Cerebellar nuclear complex (tissue), 1 donor: ENCODE measurements at regions not wholly inside any gene's neighbourhood (a gene's known extent, or its start where the extent isn't known, plus 50 kb on each side); places are given as distances from the start of the nearest gene placed in this dataset.
A peak's percentile ranks its signal among the peaks of the same experiment; 100 is the strongest.

Experiments used
- DNase-seq, 2 experiments: peaks; one replicate each; lab custom pipeline; 2025; lab: John Stamatoyannopoulos, UW

GRCh38 chr19:13606156-13606555 is 99.9 kb upstream of the CACNA1A start:
- DNase-seq, result no peak

GRCh38 chr19:13604902-13605586 is 98.8 kb upstream of the CACNA1A start:
- DNase-seq, result no peak

DNA sequence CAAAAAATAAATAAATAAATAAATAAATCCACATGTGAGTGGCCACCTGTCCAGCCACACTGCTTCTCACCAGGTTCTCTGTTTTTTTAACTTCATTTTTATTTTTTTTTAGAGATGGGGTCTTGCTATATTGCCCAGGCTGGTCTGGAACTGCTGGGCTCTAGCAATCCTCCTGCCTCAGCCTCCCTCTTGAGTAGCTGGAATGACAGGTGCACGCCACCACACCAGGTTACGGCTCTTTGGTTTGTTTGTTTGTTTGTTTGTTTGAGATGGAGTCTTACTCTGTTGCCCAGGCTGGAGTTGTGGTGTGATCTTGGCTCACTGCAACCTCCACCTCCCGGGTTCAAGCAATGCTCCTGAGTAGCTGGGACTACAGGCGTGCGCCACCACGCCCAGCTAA is 94.5 kb upstream of the CACNA1A start:
- DNase-seq, result no peak

GRCh38 chr19:13600091-13600490 is 93.8 kb upstream of the CACNA1A start:
- no peak for DNase-seq

DNA sequence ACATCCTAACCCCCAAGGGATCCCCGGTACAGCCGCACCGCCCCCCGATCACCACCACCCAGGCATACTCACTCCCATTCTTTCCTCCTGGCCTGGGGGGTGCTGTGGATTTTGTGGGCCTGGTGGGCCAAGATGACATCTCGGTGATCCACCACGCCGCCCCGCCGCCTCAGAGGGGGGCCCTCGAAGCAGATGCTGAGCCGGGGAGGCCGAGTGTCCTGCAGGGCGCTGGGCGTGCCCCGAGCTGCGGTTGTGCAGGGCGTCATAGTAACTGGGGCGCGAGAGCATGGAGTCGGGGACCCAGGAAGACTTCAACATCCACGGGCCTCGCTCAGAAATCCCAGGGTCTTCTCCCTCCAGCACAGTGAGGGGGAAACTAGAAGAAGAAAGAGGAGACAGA is 93.4 kb upstream of the CACNA1A start:
- DNase-seq, result no peak

DNA sequence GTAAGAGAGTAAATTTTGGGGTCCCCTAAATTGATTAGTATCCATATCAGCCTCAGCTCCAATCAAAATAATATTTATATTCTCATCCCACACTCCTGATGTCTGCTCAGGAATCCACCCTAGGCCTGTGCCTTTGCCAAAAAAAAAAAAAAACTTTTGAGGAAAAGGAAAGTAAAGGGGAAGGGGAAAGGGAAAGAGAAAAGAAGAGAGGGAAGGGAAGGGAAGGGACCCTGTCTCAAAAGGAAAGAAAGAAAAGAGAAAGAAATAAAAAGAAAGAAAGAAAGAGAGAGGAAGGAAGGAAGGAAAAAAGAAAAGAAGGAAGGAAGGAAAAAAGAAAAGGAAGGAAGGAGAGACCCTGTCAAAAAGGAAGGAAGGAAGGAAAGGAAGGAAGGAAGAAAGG is 91.8 kb upstream of the CACNA1A start:
- DNase-seq, result no peak

DNA sequence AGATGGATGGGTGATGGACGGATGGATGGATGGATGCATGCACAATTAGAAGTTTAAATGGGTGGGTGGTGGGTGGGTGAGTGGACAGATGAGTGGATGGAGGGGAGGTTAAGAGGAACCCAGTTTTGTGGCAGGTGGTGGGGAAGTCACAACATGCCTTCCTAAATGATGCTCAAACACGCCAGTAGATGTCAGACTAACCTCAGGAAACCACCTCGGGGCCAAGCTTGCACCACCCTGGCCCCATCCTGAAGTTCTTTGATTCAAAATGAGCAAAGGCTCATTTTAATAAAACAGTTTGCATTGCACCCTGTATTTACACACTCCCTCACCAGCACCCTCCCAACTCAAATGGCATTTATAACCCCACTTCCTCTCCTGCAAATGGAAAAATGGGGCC is 91.4 kb upstream of the CACNA1A start:
- DNase-seq, result no peak

GRCh38 chr19:13588957-13589833 is 82.9 kb upstream of the CACNA1A start:
- DNase-seq, result peak in 1 of 2 experiments; percentile 44

- no peak for DNase-seq
Observed at GRCh38 chr19:13585512-13585911, 79.2 kb upstream of the CACNA1A start.

DNA sequence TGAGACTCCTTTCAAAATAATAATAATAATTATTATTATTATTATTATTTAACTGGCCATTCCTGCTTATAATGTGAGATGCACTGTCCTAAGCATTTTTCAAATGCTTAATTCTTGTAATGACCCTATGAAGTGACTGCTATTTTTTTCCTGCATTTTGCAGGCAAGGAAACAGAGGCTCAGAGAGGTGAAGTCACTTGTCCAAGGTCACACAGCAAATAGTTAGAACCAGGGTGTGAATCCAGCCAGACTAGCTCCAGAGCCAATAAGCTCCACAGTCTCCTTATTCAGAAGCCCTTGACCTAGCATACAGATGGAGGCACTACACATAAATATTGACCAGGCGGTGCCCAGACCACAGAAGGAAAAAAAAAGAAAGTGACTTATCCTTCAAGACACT is 77.5 kb upstream of the CACNA1A start:
- DNase-seq, result no peak

DNA sequence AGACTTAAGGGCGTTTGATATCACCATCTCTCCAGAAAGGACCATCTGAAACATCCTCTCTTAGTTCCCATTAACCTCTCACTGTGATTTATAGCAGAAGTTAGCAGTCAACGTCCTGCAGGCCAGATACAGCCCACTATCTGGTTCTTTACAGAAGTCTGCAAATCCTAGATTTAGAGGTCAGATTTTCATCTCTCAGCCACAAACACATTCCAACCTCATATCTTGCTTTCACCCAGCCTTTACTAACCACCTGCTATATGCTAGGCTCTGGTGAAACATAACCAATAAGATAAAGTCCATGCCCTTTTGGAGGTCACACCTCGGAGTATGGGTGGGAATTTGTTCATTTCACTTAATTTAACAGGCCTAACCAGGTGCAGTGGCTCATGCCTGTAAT is 76.8 kb upstream of the CACNA1A start:
- no peak for DNase-seq

GRCh38 chr19:13581576-13581975 is 75.3 kb upstream of the CACNA1A start:
- DNase-seq, result no peak

GRCh38 chr19:13579388-13580060 is 73.2 kb upstream of the CACNA1A start:
- no peak for DNase-seq

- DNase-seq, result no peak
Observed at GRCh38 chr19:13576726-13577125, 70.4 kb upstream of the CACNA1A start.

DNA sequence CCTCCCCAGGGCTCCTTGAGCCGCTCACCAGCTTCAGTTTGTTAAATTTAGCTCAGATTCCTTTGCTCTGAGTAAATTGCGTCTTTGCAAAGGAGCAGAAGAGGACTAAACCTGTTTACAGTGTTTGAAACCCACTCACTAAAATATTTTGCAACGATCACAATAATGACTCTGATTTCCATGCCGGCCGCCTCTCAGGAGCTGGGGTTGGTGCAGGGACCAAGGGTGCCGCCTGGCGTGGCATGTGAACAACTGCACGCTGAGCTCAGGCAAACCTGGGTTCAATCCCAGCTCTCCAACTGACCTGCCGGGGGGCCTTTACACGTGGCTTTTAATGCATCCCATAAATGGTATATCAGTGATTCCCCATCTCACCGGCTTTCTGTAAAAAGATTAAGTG is 68.7 kb upstream of the CACNA1A start:
- no peak for DNase-seq

- DNase-seq, result no peak
Observed at GRCh38 chr19:13573056-13573667, 66.9 kb upstream of the CACNA1A start.

- DNase-seq, result no peak
Observed at GRCh38 chr19:13561461-13561860, 55.2 kb upstream of the CACNA1A start.

- DNase-seq, result peak in 1 of 2 experiments; percentile 33
Observed at GRCh38 chr19:13557756-13558398, 51.6 kb upstream of the CACNA1A start.

GRCh38 chr19:13556552-13556951 is 50.3 kb upstream of the CACNA1A start:
- DNase-seq, result no peak
